SK-N-MC (cell line): ENCODE measurements at regions not wholly inside any gene's neighbourhood (a gene's known extent, or its start where the extent isn't known, plus 50 kb on each side); places are given as distances from the start of the nearest gene placed in this dataset.

Experiments
- DNase-seq: peaks from one replicate; pipeline ENCODE4 v3.0.0-alpha.2; 2011; ENCODE audit warnings: low read depth, low spot score
- H3K27ac ChIP-seq: fragments of 200-600 bp; sonication (generic); 2 replicates; pipeline ENCODE4 v1.5.1; 2016; ENCODE audit warnings: mixed run types
- H3K36me3 ChIP-seq: fragments of 200-600 bp; sonication (generic); 2 replicates; pipeline ENCODE4 v1.6.1; 2017; ENCODE audit warnings: antibody characterized with exemption, low read length, mixed read lengths; ENCODE audit not compliant: insufficient read depth
- H3K4me3 ChIP-seq: fragments of 200-600 bp; sonication (generic); 2 replicates; pipeline ENCODE4 v1.5.1; 2016
- H3K9ac ChIP-seq: fragments of 200-600 bp; sonication (generic); 2 replicates; pipeline ENCODE4 v1.8.0; 2017; ENCODE audit warnings: mixed run types, mixed read lengths; ENCODE audit not compliant: insufficient read length
- H3K9me3 ChIP-seq: fragments of 200-600 bp; sonication (generic); 2 replicates; pipeline ENCODE4 v1.6.1; 2017; ENCODE audit warnings: low read depth, mild to moderate bottlenecking, antibody characterized with exemption, low read length, moderate library complexity, mixed read lengths
- EZH2 ChIP-seq: fragments of 200-600 bp; sonication (generic); IDR thresholded peaks from one replicate; pipeline ENCODE4 v1.6.1; 2017; ENCODE audit warnings: antibody characterized with exemption
- FOXP2 ChIP-seq: optimal IDR thresholded peaks from 2 replicates; pipeline ENCODE3; 2011; ENCODE audit warnings: mild to moderate bottlenecking, moderate library complexity; ENCODE audit not compliant: insufficient read depth; ENCODE audit errors: extremely low read length, control extremely low read depth
- POLR2AphosphoS5 ChIP-seq: IDR thresholded peaks from 2 replicates; pipeline ENCODE4 v1.6.1; 2012; ENCODE audit warnings: mild to moderate bottlenecking, low read depth, low read length, borderline replicate concordance

DNA sequence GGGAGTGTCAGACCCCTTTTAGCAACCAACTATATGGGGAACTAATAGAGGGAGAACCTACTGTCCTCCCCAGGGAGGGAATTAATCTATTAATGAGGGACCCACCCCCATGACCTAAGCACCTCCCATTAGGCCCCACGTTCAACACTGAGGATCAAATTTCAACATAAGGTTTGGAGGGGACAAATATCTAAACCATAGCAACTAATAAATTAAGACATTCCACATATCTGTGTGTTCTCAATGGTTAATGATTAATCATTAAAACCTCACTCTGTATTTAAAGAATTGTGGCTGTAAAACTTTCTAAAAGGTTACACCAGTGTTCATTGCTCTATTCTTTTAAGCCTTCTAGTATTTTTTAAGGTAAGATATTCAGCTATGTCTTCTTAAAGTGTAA is 500.4 kb upstream of the SULF2 start:
- no peak for DNase-seq
- Histone ChIP-seq H3K27ac (no peak overlapping the region), H3K4me3 (no peak overlapping the region), H3K36me3 (no peaks in the 10 kb centered on the region), H3K9ac (no peak overlapping the region), H3K9me3 (no peaks in the 10 kb centered on the region)
- TF ChIP-seq POLR2AphosphoS5 (no peak), FOXP2 (no peak), EZH2 (no peak)

DNA sequence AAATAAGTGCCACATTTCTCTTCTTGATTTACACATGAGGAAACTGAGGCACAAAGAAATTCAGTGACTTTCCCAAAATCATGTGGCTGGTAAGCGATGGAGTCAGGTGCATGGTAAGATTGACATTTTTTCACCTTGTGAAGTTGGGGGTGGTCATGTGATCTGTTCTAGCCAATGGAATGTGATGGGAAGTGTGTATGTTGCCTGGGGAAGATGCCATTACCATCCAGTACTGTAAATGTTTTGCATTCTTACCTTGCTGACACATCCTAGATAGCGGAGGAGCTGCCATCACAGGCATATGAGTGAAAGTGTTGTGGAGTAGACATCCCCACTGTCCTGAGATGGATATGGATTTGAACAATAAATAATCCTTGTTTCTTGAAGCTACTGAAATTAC is 499.6 kb upstream of the SULF2 start:
- no peak for DNase-seq
- TF ChIP-seq FOXP2: no peak
- no peak for TF ChIP-seq EZH2
- no peak for TF ChIP-seq POLR2AphosphoS5
- Histone ChIP-seq H3K36me3 (no peaks in the 10 kb centered on the region), H3K9me3 (no peaks in the 10 kb centered on the region), H3K9ac (no peak overlapping the region), H3K4me3 (no peak overlapping the region), H3K27ac (no peak overlapping the region)

DNA sequence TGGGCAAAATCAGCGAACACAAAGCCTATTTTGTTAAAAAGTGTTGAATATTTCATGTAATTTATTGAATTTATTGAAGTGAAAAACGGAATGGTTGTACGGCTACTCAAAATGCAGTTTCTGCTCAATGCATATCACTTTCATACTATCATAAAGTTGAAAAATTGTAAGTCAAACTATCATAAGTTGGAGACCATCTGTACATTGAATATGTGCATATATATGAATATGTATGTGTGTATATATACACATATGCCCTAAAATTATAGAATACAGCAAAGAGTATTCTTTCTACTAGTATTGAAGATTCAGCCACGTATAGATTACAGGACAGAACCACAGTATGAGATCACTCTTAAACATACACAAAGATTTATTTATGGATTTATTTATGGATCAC is 499.0 kb upstream of the SULF2 start:
- Histone ChIP-seq H3K36me3 (no peaks in the 10 kb centered on the region), H3K9ac (no peak overlapping the region), H3K27ac (no peak overlapping the region), H3K4me3 (no peak overlapping the region), H3K9me3 (no peaks in the 10 kb centered on the region)
- DNase-seq: no peak
- TF ChIP-seq FOXP2: no peak

DNA sequence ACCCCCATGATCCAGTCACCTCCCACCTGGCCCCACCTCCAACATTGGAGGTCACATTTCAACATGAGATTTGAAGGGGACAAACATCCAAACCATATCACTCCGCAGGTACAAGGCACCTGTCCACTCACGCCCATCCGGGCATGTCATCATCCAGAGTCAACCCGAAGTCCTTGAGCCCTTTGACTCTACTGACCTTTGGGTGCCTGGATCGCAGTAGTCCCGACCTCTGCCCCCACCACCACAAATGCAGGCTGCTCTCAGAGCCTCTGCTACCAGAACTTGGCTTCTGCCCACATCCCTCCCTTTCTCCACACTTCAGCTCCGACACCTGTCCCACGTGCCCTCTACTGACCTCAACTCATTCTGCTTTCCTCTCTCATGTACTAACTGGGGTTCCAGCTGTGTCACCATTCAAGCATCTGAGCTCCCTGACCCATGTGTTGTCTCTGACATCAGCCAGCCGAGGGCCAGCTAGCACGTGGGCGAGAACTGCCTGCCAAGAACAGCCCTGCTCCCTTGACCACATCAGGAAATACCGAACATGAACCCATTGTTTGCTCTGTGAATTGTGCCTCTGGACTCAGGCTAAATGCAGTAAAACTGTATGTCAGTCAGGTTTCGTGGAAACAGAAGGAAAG is 498.3 kb upstream of the SULF2 start:
- Histone ChIP-seq H3K9me3 (no peaks in the 10 kb centered on the region), H3K27ac (no peak overlapping the region), H3K36me3 (no peaks in the 10 kb centered on the region), H3K4me3 (no peak overlapping the region), H3K9ac (no peak overlapping the region)
- DNase-seq: no peak
- TF ChIP-seq POLR2AphosphoS5 (no peak), FOXP2 (no peak), EZH2 (no peak)

DNA sequence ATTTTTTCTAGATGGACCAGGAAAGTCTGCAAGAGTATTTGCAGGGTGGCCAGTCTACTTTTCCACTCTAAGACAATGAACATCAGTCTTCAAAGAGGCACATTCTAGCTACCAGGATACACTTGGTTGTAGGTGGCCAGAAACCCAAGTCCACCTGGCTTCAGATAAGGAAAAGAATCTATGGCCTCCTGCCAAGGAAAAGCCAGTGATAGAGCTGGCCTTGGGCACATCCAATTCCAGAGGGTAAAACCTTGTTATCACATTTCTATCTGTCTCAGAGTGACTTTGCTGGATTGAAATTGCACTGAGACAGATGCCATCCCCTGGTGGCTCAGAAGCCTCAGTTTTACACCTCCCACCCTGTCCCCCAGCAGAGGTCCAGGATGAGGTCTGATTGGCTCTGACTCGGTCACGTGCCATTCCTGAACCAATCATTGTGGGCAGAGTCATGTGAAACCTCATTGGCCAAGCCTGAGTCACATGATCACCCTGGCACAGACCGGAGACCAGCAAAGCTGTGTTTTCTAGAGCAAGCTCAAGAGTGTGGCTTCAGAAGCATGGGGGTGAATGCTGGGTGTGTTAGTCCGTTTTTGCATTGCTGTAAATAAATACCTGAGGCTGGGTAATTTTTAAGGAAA is 497.4 kb upstream of the SULF2 start:
- no peak for DNase-seq
- no peak for TF ChIP-seq FOXP2
- no peak for TF ChIP-seq POLR2AphosphoS5
- no peak for TF ChIP-seq EZH2

DNA sequence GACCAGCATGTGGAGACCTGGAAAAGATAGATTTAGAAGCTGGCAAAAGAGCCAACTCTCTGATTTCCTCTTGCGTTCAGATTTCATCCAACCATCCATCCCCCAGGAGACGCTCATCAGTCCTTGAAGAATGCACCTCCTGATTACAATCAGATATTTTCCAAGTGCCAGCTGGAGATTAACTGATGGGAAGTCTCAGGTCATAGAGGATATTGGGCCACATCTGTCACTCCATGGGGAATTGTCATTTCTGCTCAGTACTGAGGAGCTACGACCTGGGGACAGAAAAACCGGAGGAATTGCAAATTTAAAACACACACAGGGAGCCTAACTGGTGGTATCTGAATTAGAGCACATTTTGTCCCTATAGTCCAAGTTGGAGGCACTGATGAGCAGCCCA is 496.2 kb upstream of the SULF2 start:
- no peak for DNase-seq
- Histone ChIP-seq H3K27ac (no peak overlapping the region), H3K9me3 (no peaks in the 10 kb centered on the region), H3K4me3 (no peak overlapping the region), H3K9ac (no peak overlapping the region), H3K36me3 (no peaks in the 10 kb centered on the region)
- TF ChIP-seq EZH2 (no peak), POLR2AphosphoS5 (no peak), FOXP2 (no peak)

More for the DNA sequence above, 497.4 kb upstream of the SULF2 start:
- H3K9me3 ChIP-seq: no peaks in the 10 kb centered on the region
- no peak overlapping the region for H3K27ac ChIP-seq
- H3K9ac ChIP-seq: no peak overlapping the region
- no peak overlapping the region for H3K4me3 ChIP-seq
- no peaks in the 10 kb centered on the region for H3K36me3 ChIP-seq

DNA sequence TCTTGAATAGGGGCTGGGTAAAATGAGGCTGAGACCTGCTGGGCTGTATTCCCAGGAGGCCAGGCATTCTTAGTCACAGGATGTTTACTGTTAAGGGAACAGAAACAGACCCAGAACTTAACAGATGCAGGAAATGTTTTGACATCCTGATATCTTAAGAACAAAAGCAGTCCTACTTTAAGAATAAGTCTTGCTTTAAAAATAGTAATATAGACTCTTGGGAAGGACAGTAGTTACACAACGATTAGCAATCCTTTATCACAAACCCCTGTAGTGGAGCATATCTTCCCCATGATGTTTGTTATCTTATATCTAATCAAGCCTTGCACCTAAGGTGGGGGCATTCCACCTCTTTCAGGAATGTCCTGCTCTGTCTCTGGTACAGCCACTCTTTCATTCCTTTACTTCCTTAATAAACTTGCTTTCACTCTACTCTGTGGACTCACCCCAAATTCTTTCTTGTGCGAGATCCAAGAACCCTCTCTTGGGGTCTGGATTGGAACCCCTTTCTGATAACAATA is 493.7 kb upstream of the SULF2 start:
- Histone ChIP-seq H3K9me3 (no peaks in the 10 kb centered on the region), H3K9ac (no peak overlapping the region), H3K36me3 (no peaks in the 10 kb centered on the region), H3K27ac (no peak overlapping the region), H3K4me3 (no peak overlapping the region)
- TF ChIP-seq EZH2 (no peak), POLR2AphosphoS5 (no peak), FOXP2 (no peak)
- DNase-seq: no peak

DNA sequence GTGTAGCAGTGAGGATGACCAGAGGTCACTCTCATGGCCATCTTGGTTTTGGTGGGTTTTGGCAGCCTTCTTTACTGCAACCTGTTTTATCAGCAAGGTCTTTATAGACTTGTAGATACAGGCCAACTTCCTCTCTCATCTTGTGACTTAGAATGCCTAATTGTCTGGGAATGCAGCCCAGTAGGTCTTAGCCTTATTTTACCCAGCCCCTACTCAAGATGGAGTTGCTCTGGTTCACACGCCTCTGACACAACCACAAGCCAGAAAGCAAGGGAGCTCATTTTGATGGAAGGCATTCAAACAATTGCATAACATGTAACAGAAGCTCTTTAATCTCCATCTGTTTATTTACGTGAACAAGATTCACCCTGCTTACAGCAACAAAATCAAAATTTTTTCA is 492.0 kb upstream of the SULF2 start:
- no peaks in the 10 kb centered on the region for H3K36me3 ChIP-seq
- no peak for DNase-seq
- H3K9me3 ChIP-seq: no peaks in the 10 kb centered on the region
- TF ChIP-seq FOXP2 (no peak), POLR2AphosphoS5 (no peak), EZH2 (no peak)
- H3K9ac ChIP-seq: no peak overlapping the region
- no peak overlapping the region for H3K27ac ChIP-seq
- H3K4me3 ChIP-seq: no peak overlapping the region

DNA sequence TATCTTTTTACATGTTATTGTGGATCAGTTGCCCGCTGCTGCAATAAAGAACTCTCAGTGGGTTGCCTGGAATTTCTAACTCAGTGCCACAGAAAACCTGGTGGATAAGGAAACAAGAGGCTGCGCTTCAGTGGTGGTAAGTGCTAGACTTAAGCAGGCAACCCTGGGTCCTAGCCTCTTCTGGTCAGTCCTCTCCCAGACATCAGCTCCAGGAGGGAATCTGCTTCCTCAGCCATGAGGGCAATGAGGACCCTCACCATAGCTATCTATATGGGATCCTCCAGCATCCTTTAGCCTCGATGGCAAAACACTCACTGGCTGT is 490.7 kb upstream of the SULF2 start:
- Histone ChIP-seq H3K9ac (no peak overlapping the region), H3K36me3 (no peaks in the 10 kb centered on the region), H3K9me3 (no peaks in the 10 kb centered on the region), H3K27ac (no peak overlapping the region), H3K4me3 (no peak overlapping the region)
- no peak for DNase-seq
- TF ChIP-seq POLR2AphosphoS5 (no peak), FOXP2 (no peak), EZH2 (no peak)
